ENCODE measurements at regions not wholly inside any gene's neighbourhood (a gene's known extent, or its start where the extent isn't known, plus 50 kb on each side); places are given as distances from the start of the nearest gene placed in this dataset.

GRCh38 chr14:97387252-97387874 is 590.2 kb downstream of the VRK1 start:
- H3K9me3 ChIP-seq (ENCODE audit: low read depth), result no peaks in the 10 kb centered on the region
- H4K20me1 ChIP-seq (ENCODE audit: insufficient read depth), result no peaks in the 10 kb centered on the region
- no peaks in the 10 kb centered on the region for H3K4me1 ChIP-seq (ENCODE audit: insufficient read depth)
- H3K4me2 ChIP-seq (ENCODE audit: unreplicated experiment), result no peak overlapping the region
- no peaks in the 10 kb centered on the region for H3K36me3 ChIP-seq (ENCODE audit: low read depth)
- no peak overlapping the region for H3K27ac ChIP-seq
- in situ Hi-C loops (cut with MboI), result no loop called here
- TF ChIP-seq EZH2 (IDR thresholded peaks at IDR 0.05; ENCODE audit: insufficient read depth, poor library complexity, severe bottlenecking) (no peak), EZH2phosphoT487 (IDR thresholded peaks at IDR 0.05; ENCODE audit: insufficient read depth, low read depth) (no peak)
- no peak for DNase-seq
- no peaks in the 10 kb centered on the region for H3F3A ChIP-seq (ENCODE audit: insufficient read depth)
- H3K79me2 ChIP-seq (ENCODE audit: insufficient read depth), result no peaks in the 10 kb centered on the region
- H3K4me3 ChIP-seq, result no peak overlapping the region
- no peaks in the 10 kb centered on the region for H3K9me2 ChIP-seq (ENCODE audit: insufficient read depth)
- H3K9ac ChIP-seq, result no peak overlapping the region
- WGBS, 2 experiments (ENCODE audit: low coverage in 1 of 2, low lambda C conversion rate in 2 of 2, missing lambda C conversion rate in 2 of 2), result 16 to 24% methylated on average over 9 of the region's 9 CpGs
- H2AFZ ChIP-seq, result no peak overlapping the region
- no peaks in the 10 kb centered on the region for H3K27me3 ChIP-seq (replicated peaks; ENCODE audit: insufficient read depth)

- no peak for DNase-seq
- in situ Hi-C loops (cut with MboI), result no loop called here
These were observed 591.2 kb downstream of the VRK1 start for GRCh38 chr14:97388408-97388807.

GRCh38 chr14:97390096-97390724 is 593.0 kb downstream of the VRK1 start:
- Histone ChIP-seq H3K4me3 (no peak overlapping the region), H3K27ac (no peak overlapping the region), H2AFZ (no peak overlapping the region), H4K20me1 (ENCODE audit: insufficient read depth) (no peaks in the 10 kb centered on the region), H3K36me3 (ENCODE audit: low read depth) (no peaks in the 10 kb centered on the region), H3K9ac (no peak overlapping the region), H3K27me3 (replicated peaks; ENCODE audit: insufficient read depth) (no peaks in the 10 kb centered on the region), H3K9me2 (ENCODE audit: insufficient read depth) (no peaks in the 10 kb centered on the region), H3K4me2 (ENCODE audit: unreplicated experiment) (no peak overlapping the region), H3K79me2 (ENCODE audit: insufficient read depth) (no peaks in the 10 kb centered on the region), H3K4me1 (ENCODE audit: insufficient read depth) (no peaks in the 10 kb centered on the region), H3F3A (ENCODE audit: insufficient read depth) (no peaks in the 10 kb centered on the region), H3K9me3 (ENCODE audit: low read depth) (no peaks in the 10 kb centered on the region)
- TF ChIP-seq EZH2 (IDR thresholded peaks at IDR 0.05; ENCODE audit: insufficient read depth, poor library complexity, severe bottlenecking), result no peak
- TF ChIP-seq EZH2phosphoT487 (IDR thresholded peaks at IDR 0.05; ENCODE audit: insufficient read depth, low read depth), result no peak
- WGBS, 2 experiments (ENCODE audit: low coverage in 1 of 2, low lambda C conversion rate in 2 of 2, missing lambda C conversion rate in 2 of 2), result 7 to 18% methylated on average over 4 of the region's 4 CpGs
- DNase-seq, result no peak
- in situ Hi-C loops (cut with MboI), result no loop called here

More at GRCh38 chr14:97388408-97388807, 591.2 kb downstream of the VRK1 start:
- H3K9me2 ChIP-seq (ENCODE audit: insufficient read depth), result no peaks in the 10 kb centered on the region
- no peak overlapping the region for H3K4me3 ChIP-seq
- no peak overlapping the region for H3K9ac ChIP-seq
- no peak overlapping the region for H2AFZ ChIP-seq
- TF ChIP-seq EZH2 (IDR thresholded peaks at IDR 0.05; ENCODE audit: insufficient read depth, poor library complexity, severe bottlenecking) (no peak), EZH2phosphoT487 (IDR thresholded peaks at IDR 0.05; ENCODE audit: insufficient read depth, low read depth) (no peak)
- H3F3A ChIP-seq (ENCODE audit: insufficient read depth), result no peaks in the 10 kb centered on the region
- no peak overlapping the region for H3K27ac ChIP-seq
- H3K79me2 ChIP-seq (ENCODE audit: insufficient read depth), result no peaks in the 10 kb centered on the region
- no peaks in the 10 kb centered on the region for H3K36me3 ChIP-seq (ENCODE audit: low read depth)
- H4K20me1 ChIP-seq (ENCODE audit: insufficient read depth), result no peaks in the 10 kb centered on the region
- H3K9me3 ChIP-seq (ENCODE audit: low read depth), result no peaks in the 10 kb centered on the region
- 35 to 42% methylated on average over 9 of the region's 9 CpGs for WGBS, 2 experiments (ENCODE audit: low coverage in 1 of 2, low lambda C conversion rate in 2 of 2, missing lambda C conversion rate in 2 of 2)
- H3K27me3 ChIP-seq (replicated peaks; ENCODE audit: insufficient read depth), result no peaks in the 10 kb centered on the region
- no peak overlapping the region for H3K4me2 ChIP-seq (ENCODE audit: unreplicated experiment)
- no peaks in the 10 kb centered on the region for H3K4me1 ChIP-seq (ENCODE audit: insufficient read depth)

GRCh38 chr14:97393244-97393643 is 596.1 kb downstream of the VRK1 start:
- no peak for DNase-seq
- Histone ChIP-seq H4K20me1 (ENCODE audit: insufficient read depth) (no peaks in the 10 kb centered on the region), H3K27me3 (replicated peaks; ENCODE audit: insufficient read depth) (no peaks in the 10 kb centered on the region), H3K4me2 (ENCODE audit: unreplicated experiment) (no peak overlapping the region), H3K9ac (no peak overlapping the region), H3K36me3 (ENCODE audit: low read depth) (no peaks in the 10 kb centered on the region), H3K9me2 (ENCODE audit: insufficient read depth) (no peaks in the 10 kb centered on the region), H3K4me1 (ENCODE audit: insufficient read depth) (no peaks in the 10 kb centered on the region), H3K79me2 (ENCODE audit: insufficient read depth) (no peaks in the 10 kb centered on the region), H3K4me3 (no peak overlapping the region), H2AFZ (no peak overlapping the region), H3F3A (ENCODE audit: insufficient read depth) (no peaks in the 10 kb centered on the region), H3K27ac (no peak overlapping the region), H3K9me3 (ENCODE audit: low read depth) (no peaks in the 10 kb centered on the region)
- in situ Hi-C loops (cut with MboI), result no loop called here
- 57 to 67% methylated on average over 6 of the region's 6 CpGs for WGBS, 2 experiments (ENCODE audit: low coverage in 1 of 2, low lambda C conversion rate in 2 of 2, missing lambda C conversion rate in 2 of 2)
- no peak for TF ChIP-seq EZH2 (IDR thresholded peaks at IDR 0.05; ENCODE audit: insufficient read depth, poor library complexity, severe bottlenecking)
- TF ChIP-seq EZH2phosphoT487 (IDR thresholded peaks at IDR 0.05; ENCODE audit: insufficient read depth, low read depth), result no peak

Measured in GM23248 (cell line).